Vagina (tissue), 2 donors: ENCODE measurements at regions not wholly inside any gene's neighbourhood (a gene's known extent, or its start where the extent isn't known, plus 50 kb on each side); places are given as distances from the start of the nearest gene placed in this dataset.

Experiments used
- CTCF ChIP-seq, 3 experiments: fragments of 450-650 bp in 2 of 3; fragments of 200-600 bp in 1 of 3; sonication (generic) in 1 of 3; IDR thresholded peaks; one replicate each; pipeline ENCODE4 v1.5.1; 2017 to 2019; ENCODE audit warnings: antibody characterized with exemption in 3 of 3, mild to moderate bottlenecking in 2 of 3, moderate library complexity in 2 of 3
- POLR2AphosphoS5 ChIP-seq, 2 donors: sonication (generic); formaldehyde crosslinking; IDR thresholded peaks; one replicate each; pipeline ENCODE4 v1.9.0; 2017; ENCODE audit warnings: antibody characterized with exemption in 2 of 2, mild to moderate bottlenecking in 2 of 2, low read depth in 1 of 2; ENCODE audit not compliant: insufficient read depth in 1 of 2

GRCh38 chr18:27636576-27637085 lies 451.5 kb upstream of the CHST9 start:
- TF ChIP-seq CTCF (IDR thresholded peaks at IDR 0.05) (no peak), POLR2AphosphoS5 (IDR thresholded peaks at IDR 0.05; ENCODE audit: insufficient read depth in 1 of 2, low read depth in 1 of 2) (no peak)
